Left lung (tissue), 4 donors: ENCODE measurements at regions not wholly inside any gene's neighbourhood (a gene's known extent, or its start where the extent isn't known, plus 50 kb on each side); places are given as distances from the start of the nearest gene placed in this dataset.
A peak's percentile ranks its signal among the peaks of the same experiment; 100 is the strongest.

Experiments
- ATAC-seq: fragments of 200-7000 bp; cut with Tn5 transposase; one replicate; pipeline ENCODE4 v1.9.1; 2020; ENCODE audit warnings: moderate library complexity
- DNase-seq, 4 donors: peaks; one replicate each; pipeline ENCODE4 v3.0.0-alpha.2; 2013 to 2020
- H3K27ac ChIP-seq, 2 donors: fragments of 200-600 bp; sonication (generic) in 1 of 2; one replicate each; pipeline versions ENCODE4 v1.5.0 to v1.8.0; 2020 to 2021
- H3K27me3 ChIP-seq, 2 donors: fragments of 200-600 bp; sonication (generic) in 1 of 2; one replicate each; pipeline versions ENCODE4 v1.5.0 to v1.8.0; 2020 to 2021
- H3K36me3 ChIP-seq, 2 donors: fragments of 200-600 bp; sonication (generic) in 1 of 2; one replicate each; pipeline versions ENCODE4 v1.5.0 to v1.8.0; 2020 to 2021
- H3K4me1 ChIP-seq, 2 donors: fragments of 200-600 bp; one replicate each; pipeline ENCODE4 v1.8.0; 2021
- H3K4me3 ChIP-seq, 2 donors: fragments of 200-600 bp; sonication (generic) in 1 of 2; one replicate each; pipeline versions ENCODE4 v1.5.0 to v1.8.0; 2020 to 2021; ENCODE audit warnings: mild to moderate bottlenecking in 1 of 2
- H3K9me3 ChIP-seq, 2 donors: fragments of 200-600 bp; sonication (generic) in 1 of 2; one replicate each; pipeline versions ENCODE4 v1.5.0 to v1.8.0; 2020 to 2021
- CTCF ChIP-seq, 2 donors: fragments of 200-600 bp; sonication (generic) in 1 of 2; IDR thresholded peaks; one replicate each; pipeline versions ENCODE4 v1.5.0 to v1.8.0; 2021; ENCODE audit warnings: antibody characterized with exemption in 2 of 2
- intact Hi-C, 2 donors: fragments of 100-400 bp; cut with DNase I; formaldehyde crosslinking; loops; one replicate each; pipeline versions ENCODE4 v1.11.2 to v1.14.2; 2022
- donor health status: DM: no; HTN: yes; CAD: no.
- donor health status: DM: no; HTN: no; CAD: no.

GRCh38 chr13:74969419-74969818 lies 512.5 kb downstream of the TBC1D4 start:
- Histone ChIP-seq H3K27me3 (no peaks in the 10 kb centered on the region), H3K4me1 (no peaks in the 10 kb centered on the region), H3K9me3 (peaks cover 0 to 6% of the 10 kb centered on the region in 2 donors), H3K36me3 (no peaks in the 10 kb centered on the region), H3K27ac (no peak overlapping the region), H3K4me3 (no peak overlapping the region)
- ATAC-seq, result no peak
- no peak for TF ChIP-seq CTCF (IDR thresholded peaks at IDR 0.05)
- intact Hi-C loops, result no loop called here
- no peak for DNase-seq

- Histone ChIP-seq H3K4me3 (no peak overlapping the region), H3K36me3 (no peaks in the 10 kb centered on the region), H3K27me3 (no peaks in the 10 kb centered on the region), H3K27ac (no peak overlapping the region), H3K9me3 (peaks cover 0 to 12% of the 10 kb centered on the region in 2 donors), H3K4me1 (no peaks in the 10 kb centered on the region)
- intact Hi-C loops, result no loop called here
- DNase-seq (peak in 2 of 4 donors; percentile 36 to 70), ATAC-seq (no peak)
- no peak for TF ChIP-seq CTCF (IDR thresholded peaks at IDR 0.05)
Measured at GRCh38 chr13:74966814-74967424, 515.0 kb downstream of the TBC1D4 start.

- ATAC-seq (no peak), DNase-seq (no peak)
- H3K4me1 ChIP-seq, result no peaks in the 10 kb centered on the region
- H3K4me3 ChIP-seq, result no peak overlapping the region
- no peak for TF ChIP-seq CTCF (IDR thresholded peaks at IDR 0.05)
- intact Hi-C loops, result no loop called here
- H3K9me3 ChIP-seq, result peaks cover 0 to 13% of the 10 kb centered on the region in 2 donors
- H3K27me3 ChIP-seq, result no peaks in the 10 kb centered on the region
- no peak overlapping the region for H3K27ac ChIP-seq
- no peaks in the 10 kb centered on the region for H3K36me3 ChIP-seq
Measured at GRCh38 chr13:74966275-74966674, 515.7 kb downstream of the TBC1D4 start.

- no peak for ATAC-seq
Measured at GRCh38 chr13:74945637-74946036, 536.3 kb downstream of the TBC1D4 start.

More at GRCh38 chr13:74945637-74946036, 536.3 kb downstream of the TBC1D4 start:
- H3K4me1 ChIP-seq, result no peaks in the 10 kb centered on the region
- no peak overlapping the region for H3K4me3 ChIP-seq
- intact Hi-C loops, result no loop called here
- no peaks in the 10 kb centered on the region for H3K27me3 ChIP-seq
- no peak for DNase-seq
- H3K9me3 ChIP-seq, result peaks cover 0 to 35% of the 10 kb centered on the region in 2 donors
- H3K36me3 ChIP-seq, result no peaks in the 10 kb centered on the region
- TF ChIP-seq CTCF (IDR thresholded peaks at IDR 0.05), result no peak
- no peak overlapping the region for H3K27ac ChIP-seq
